ENCODE measurements at regions not wholly inside any gene's neighbourhood (a gene's known extent, or its start where the extent isn't known, plus 50 kb on each side); places are given as distances from the start of the nearest gene placed in this dataset.

GRCh38 chr3:152524198-152525140 lies 255.7 kb downstream of the MBNL1 start:
- no peak overlapping the region for H3K27ac ChIP-seq (ENCODE audit: control insufficient read depth, insufficient read depth)
- no peak overlapping the region for H3K4me2 ChIP-seq (ENCODE audit: control insufficient read depth, insufficient read depth)
- ChIA-PET POLR2A (no interaction called here), CTCF (interaction anchor here (0.6 to 27.4 kb wide), 20 partner anchors 8 to 1057 kb away, joined by 3 to 379 read pairs (median 6); no protein-coding TSS in a partner anchor), RAD21 (ENCODE audit: unreplicated experiment) (interaction anchor here (0.6 to 6.9 kb wide), 14 partner anchors 9 to 452 kb away, joined by 3 to 84 read pairs (median 7); no protein-coding TSS in a partner anchor), SMC1A (ENCODE audit: uncharacterized antibody, unreplicated experiment) (interaction anchor here (1.5 to 11.5 kb wide), 8 partner anchors 14 to 81 kb away, joined by 5 to 248 read pairs (median 16); no protein-coding TSS in a partner anchor)
- WGBS (ENCODE audit: insufficient coverage, insufficient replicate concordance, low lambda C conversion rate, missing lambda C conversion rate) = 48% methylated on average over 3 of the region's 3 CpGs
- no peaks in the 10 kb centered on the region for H3K27me3 ChIP-seq (replicated peaks in 1 of 2; ENCODE audit: control insufficient read depth in 2 of 2, insufficient read depth in 2 of 2, low read length in 1 of 2)
- H3K9me3 ChIP-seq (replicated peaks; ENCODE audit: control insufficient read depth, insufficient read depth, low read length) = no peaks in the 10 kb centered on the region
- H4K20me1 ChIP-seq (ENCODE audit: control insufficient read depth, insufficient read depth) = no peaks in the 10 kb centered on the region
- no peaks in the 10 kb centered on the region for H3K36me3 ChIP-seq (ENCODE audit: control insufficient read depth in 2 of 2, insufficient read depth in 2 of 2, low read length in 1 of 2)
- H2AFZ ChIP-seq (ENCODE audit: control insufficient read depth, low read depth, low read length) = no peak overlapping the region; the same call in 1 of the 2 replicates
- no peak for FAIRE-seq
- DNase-seq (ENCODE audit: low read depth, low spot score) = no peak
- intact Hi-C loops (cut with micrococcal nuclease; ENCODE audit: unreplicated experiment) = loop anchor here (1.0 kb wide), 3 partner anchors 12 to 50 kb away; no protein-coding TSS in a partner anchor
- no peak overlapping the region for H3K4me3 ChIP-seq
- ATAC-seq = peak; percentile 74
- no TSS peak for BruUV-seq (replicated peaks)
- no peak overlapping the region for H3K9ac ChIP-seq (ENCODE audit: control insufficient read depth, insufficient read depth, low read length)
- H3K4me1 ChIP-seq (ENCODE audit: control insufficient read depth, insufficient read depth, low read length) = no peaks in the 10 kb centered on the region
- in situ Hi-C loops (cut with MboI) = loop anchor here (10.0 kb wide), 1 partner anchor 50 kb away; no protein-coding TSS in a partner anchor
- no peaks in the 10 kb centered on the region for H3K79me2 ChIP-seq (ENCODE audit: control insufficient read depth, insufficient read depth, low read length)
- TF ChIP-seq, protein P1, sequence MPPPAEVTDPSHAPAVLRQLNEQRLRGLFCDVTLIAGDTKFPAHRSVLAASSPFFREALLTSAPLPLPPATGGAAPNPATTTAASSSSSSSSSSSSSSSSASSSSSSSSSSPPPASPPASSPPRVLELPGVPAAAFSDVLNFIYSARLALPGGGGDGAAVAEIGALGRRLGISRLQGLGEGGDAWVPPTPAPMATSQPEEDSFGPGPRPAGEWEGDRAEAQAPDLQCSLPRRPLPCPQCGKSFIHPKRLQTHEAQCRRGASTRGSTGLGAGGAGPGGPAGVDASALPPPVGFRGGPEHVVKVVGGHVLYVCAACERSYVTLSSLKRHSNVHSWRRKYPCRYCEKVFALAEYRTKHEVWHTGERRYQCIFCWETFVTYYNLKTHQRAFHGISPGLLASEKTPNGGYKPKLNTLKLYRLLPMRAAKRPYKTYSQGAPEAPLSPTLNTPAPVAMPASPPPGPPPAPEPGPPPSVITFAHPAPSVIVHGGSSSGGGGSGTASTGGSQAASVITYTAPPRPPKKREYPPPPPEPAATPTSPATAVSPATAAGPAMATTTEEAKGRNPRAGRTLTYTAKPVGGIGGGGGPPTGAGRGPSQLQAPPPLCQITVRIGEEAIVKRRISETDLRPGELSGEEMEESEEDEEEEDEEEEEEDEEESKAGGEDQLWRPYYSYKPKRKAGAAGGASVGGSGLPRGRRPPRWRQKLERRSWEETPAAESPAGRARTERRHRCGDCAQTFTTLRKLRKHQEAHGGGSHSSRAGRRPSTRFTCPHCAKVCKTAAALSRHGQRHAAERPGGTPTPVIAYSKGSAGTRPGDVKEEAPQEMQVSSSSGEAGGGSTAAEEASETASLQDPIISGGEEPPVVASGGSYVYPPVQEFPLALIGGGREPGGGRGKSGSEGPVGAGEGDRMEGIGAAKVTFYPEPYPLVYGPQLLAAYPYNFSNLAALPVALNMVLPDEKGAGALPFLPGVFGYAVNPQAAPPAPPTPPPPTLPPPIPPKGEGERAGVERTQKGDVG (CRISPR knock-in tag; IDR thresholded peaks at IDR 0.05) = no peak
- TF ChIP-seq RAD21 (IDR thresholded peaks at IDR 0.05; ENCODE audit: insufficient read depth, low read depth, low read length) (peak; percentile 90), FOXM1 (IDR thresholded peaks at IDR 0.05; ENCODE audit: low read depth, low read length) (0 out of 2 replicates have a peak, but pooled peaks have one; percentile 31), ZNF592 (IDR thresholded peaks at IDR 0.05) (peak; percentile 35; the same call in 1 of the 2 replicates), SMC3 (IDR thresholded peaks at IDR 0.05; ENCODE audit: borderline replicate concordance, low read length) (peak; percentile 83; the same call in 1 of the 2 replicates), MTA2 (IDR thresholded peaks at IDR 0.05; ENCODE audit: low read depth) (0 out of 2 replicates have a peak, but pooled peaks have one; percentile 9), BHLHE40 (IDR thresholded peaks at IDR 0.05; ENCODE audit: borderline replicate concordance in 1 of 2, low read depth in 2 of 2, low read length in 1 of 2) (0 out of 4 replicates have a peak, but pooled peaks of 1 of the 2 experiments have one; percentile 9), PAX5 (IDR thresholded peaks at IDR 0.05; ENCODE audit: borderline replicate concordance, low read depth, low read length) (no peak), ASH2L (IDR thresholded peaks at IDR 0.05; ENCODE audit: borderline replicate concordance, low read depth) (no peak)
- TF ChIP-seq, protein P2, sequence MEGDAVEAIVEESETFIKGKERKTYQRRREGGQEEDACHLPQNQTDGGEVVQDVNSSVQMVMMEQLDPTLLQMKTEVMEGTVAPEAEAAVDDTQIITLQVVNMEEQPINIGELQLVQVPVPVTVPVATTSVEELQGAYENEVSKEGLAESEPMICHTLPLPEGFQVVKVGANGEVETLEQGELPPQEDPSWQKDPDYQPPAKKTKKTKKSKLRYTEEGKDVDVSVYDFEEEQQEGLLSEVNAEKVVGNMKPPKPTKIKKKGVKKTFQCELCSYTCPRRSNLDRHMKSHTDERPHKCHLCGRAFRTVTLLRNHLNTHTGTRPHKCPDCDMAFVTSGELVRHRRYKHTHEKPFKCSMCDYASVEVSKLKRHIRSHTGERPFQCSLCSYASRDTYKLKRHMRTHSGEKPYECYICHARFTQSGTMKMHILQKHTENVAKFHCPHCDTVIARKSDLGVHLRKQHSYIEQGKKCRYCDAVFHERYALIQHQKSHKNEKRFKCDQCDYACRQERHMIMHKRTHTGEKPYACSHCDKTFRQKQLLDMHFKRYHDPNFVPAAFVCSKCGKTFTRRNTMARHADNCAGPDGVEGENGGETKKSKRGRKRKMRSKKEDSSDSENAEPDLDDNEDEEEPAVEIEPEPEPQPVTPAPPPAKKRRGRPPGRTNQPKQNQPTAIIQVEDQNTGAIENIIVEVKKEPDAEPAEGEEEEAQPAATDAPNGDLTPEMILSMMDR (IDR thresholded peaks at IDR 0.05 in 2 of 3, conservative IDR thresholded peaks at IDR 0.05 in 1 of 3; ENCODE audit: control insufficient read depth in 2 of 3, extremely low read depth in 1 of 3, insufficient read depth in 1 of 3, low read depth in 3 of 3, low read length in 3 of 3) = peak; percentile 69 to 80 (median 79); a peak in 5 of 6 replicates
